K562 (cell line): ENCODE measurements at regions not wholly inside any gene's neighbourhood (a gene's known extent, or its start where the extent isn't known, plus 50 kb on each side); places are given as distances from the start of the nearest gene placed in this dataset.

Experiments used
- ATAC-seq: fragments of 200-7000 bp; cut with Tn5 transposase; 3 replicates; pipeline ENCODE4 v1.9.1; 2020; ENCODE audit warnings: moderate library complexity
- BruUV-seq: library from RNA; stranded (reverse); fragments of 400-500 nt; replicated peaks from 2 replicates; lab custom pipeline; 2021; lab: Mats Ljungman, UMichigan
- CTCF ChIA-PET: fragments of 300-600 bp; formaldehyde crosslinking; extraction: SDS; loops from one replicate; lab custom pipeline; 2021; ENCODE audit warnings: low intra/inter-chr PET ratio; lab: Yijun Ruan, JAX
- POLR2A ChIA-PET: fragments of 300-600, 350-650 bp; sonication (Branson Sonifier 250); formaldehyde crosslinking; extraction: SDS; loops from one replicate; lab custom pipeline; 2021; ENCODE audit warnings: antibody characterized with exemption, inconsistent platforms; lab: Yijun Ruan, JAX
- DNase-seq, 4 experiments: peaks; one replicate each; pipeline versions ENCODE4 v3.0.0 to v3.0.0-alpha.2; 2011 to 2018; ENCODE audit warnings: low spot score in 3 of 4, mixed read lengths in 3 of 4; ENCODE audit errors: extremely low read depth in 1 of 4
- FAIRE-seq: peaks from 2 replicates; lab custom pipeline; 2011; peaks lifted over from hg19 to GRCh38; lab: Jason Lieb, UNC
- H2AFZ ChIP-seq: 2 replicates; pipeline ENCODE4 v1.6.0; 2011; ENCODE audit warnings: low read depth, low read length, control low read depth, inconsistent platforms
- H3K27ac ChIP-seq: fragments of 200-600 bp; 3 replicates; pipeline ENCODE4 v1.8.0; 2011; ENCODE audit warnings: low read depth, mild to moderate bottlenecking, control low read depth, inconsistent platforms, low read length, moderate library complexity, mixed read lengths; ENCODE audit errors: extremely low read depth
- H3K27me3 ChIP-seq, 2 experiments: fragments of 300-600 bp in 1 of 2; 2 replicates in 1 of 2; 3 replicates in 1 of 2; pipeline versions ENCODE4 v1.6.0 to v1.8.0; 2011; ENCODE audit warnings: inconsistent platforms in 2 of 2, low read length in 2 of 2, mild to moderate bottlenecking in 1 of 2, mixed read lengths in 1 of 2, moderate library complexity in 1 of 2; ENCODE audit not compliant: control insufficient read depth in 2 of 2, insufficient read depth in 2 of 2
- H3K36me3 ChIP-seq: fragments of 300-600 bp; 3 replicates; pipeline ENCODE4 v1.8.0; 2011; ENCODE audit warnings: mild to moderate bottlenecking, low read length, inconsistent platforms; ENCODE audit not compliant: control insufficient read depth, insufficient read depth
- H3K4me1 ChIP-seq, 2 experiments: fragments of 200-600 bp in 1 of 2; replicated peaks in 1 of 2; 2 replicates in 1 of 2; 3 replicates in 1 of 2; pipeline versions ENCODE4 v1.5.1 to v1.8.0; 2011; ENCODE audit warnings: inconsistent platforms in 2 of 2, low read length in 2 of 2, mild to moderate bottlenecking in 1 of 2, mixed read lengths in 1 of 2, moderate library complexity in 1 of 2; ENCODE audit not compliant: control insufficient read depth in 2 of 2, insufficient read depth in 2 of 2
- H3K4me2 ChIP-seq: 2 replicates; pipeline ENCODE4 v1.6.1; 2011; ENCODE audit warnings: low read length, control low read depth, inconsistent platforms, mixed read lengths; ENCODE audit not compliant: insufficient read depth
- H3K4me3 ChIP-seq: fragments of 200-600 bp; sonication (generic), shearing (Covaris generic); 2 replicates; pipeline ENCODE4 v1.5.1; 2016; ENCODE audit warnings: control low read depth, inconsistent platforms
- H3K79me2 ChIP-seq: fragments of 200-600 bp; 3 replicates; pipeline ENCODE4 v1.8.0; 2011; ENCODE audit warnings: low read length, inconsistent platforms; ENCODE audit not compliant: control insufficient read depth, insufficient read depth
- H3K9ac ChIP-seq, 2 experiments: 2 replicates each; pipeline versions ENCODE4 v1.6.0 to v1.6.1; 2011; ENCODE audit warnings: low read depth in 2 of 2, low read length in 2 of 2, control low read depth in 1 of 2, inconsistent platforms in 1 of 2, mild to moderate bottlenecking in 1 of 2, mixed read lengths in 1 of 2; ENCODE audit not compliant: insufficient read depth in 1 of 2
- H3K9me1 ChIP-seq: one replicate; pipeline ENCODE4 v1.6.0; 2011; ENCODE audit warnings: inconsistent platforms, mild to moderate bottlenecking, low read length, moderate library complexity; ENCODE audit not compliant: control insufficient read depth, insufficient read depth
- H3K9me3 ChIP-seq: replicated peaks from 2 replicates; pipeline ENCODE4 v1.5.1; 2011; ENCODE audit warnings: low read depth, low read length, inconsistent platforms; ENCODE audit not compliant: control insufficient read depth, insufficient read depth
- H4K20me1 ChIP-seq: replicated peaks from 2 replicates; pipeline ENCODE4 v1.6.1; 2011; ENCODE audit warnings: low read length, inconsistent platforms, mixed read lengths; ENCODE audit not compliant: control insufficient read depth, insufficient read depth
- ATF1 ChIP-seq, 2 experiments: fragments of 450-650 bp in 1 of 2; IDR thresholded peaks; 2 replicates each; pipeline ENCODE4 v1.6.1; 2016; ENCODE audit warnings: missing compliant biosample characterization in 1 of 2, missing genetic modification characterization in 1 of 2
- ATF7 ChIP-seq: fragments of 450-650 bp; IDR thresholded peaks from 2 replicates; pipeline ENCODE4 v1.7.1; 2014; ENCODE audit warnings: mild to moderate bottlenecking, moderate library complexity
- CBX5 ChIP-seq: IDR thresholded peaks from 2 replicates; pipeline ENCODE4 v1.6.1; 2014; ENCODE audit warnings: low read depth, borderline replicate concordance
- FOXA3 ChIP-seq, 2 experiments: fragments of 450-650 bp in 1 of 2; sonication (generic) in 1 of 2; formaldehyde crosslinking; IDR thresholded peaks in 1 of 2; conservative IDR thresholded peaks in 1 of 2; 2 replicates each; pipeline versions ENCODE4 v1.4.0 to v1.8.0; 2020 to 2022; ENCODE audit warnings: mild to moderate bottlenecking in 2 of 2, missing genetic modification reagents in 1 of 2
- FOXK1 ChIP-seq: sonication (generic); formaldehyde crosslinking; IDR thresholded peaks from 2 replicates; pipeline ENCODE4 v1.8.0; 2022; ENCODE audit warnings: missing genetic modification reagents, mild to moderate bottlenecking, borderline replicate concordance
- FOXK2 ChIP-seq, 2 experiments: fragments of 450-650 bp; IDR thresholded peaks in 1 of 2; conservative IDR thresholded peaks in 1 of 2; 2 replicates each; pipeline ENCODE4 v1.6.1; 2016; ENCODE audit warnings: low read depth in 2 of 2, mild to moderate bottlenecking in 1 of 2
- HSF4 ChIP-seq: fragments of 250-450 bp; sonication (Bioruptor Pico); IDR thresholded peaks from 2 replicates; pipeline ENCODE4 v2.1.2; 2022; ENCODE audit warnings: mild to moderate bottlenecking, moderate library complexity, borderline replicate concordance
- KDM1A ChIP-seq, 2 experiments: fragments of 450-650 bp; IDR thresholded peaks; 2 replicates each; pipeline ENCODE4 v1.6.1; 2016; ENCODE audit warnings: mild to moderate bottlenecking in 2 of 2
- KLF16 ChIP-seq: IDR thresholded peaks from 2 replicates; pipeline ENCODE4 v1.6.1; 2016; ENCODE audit warnings: antibody characterized with exemption
- MTA2 ChIP-seq: fragments of 450-650 bp; IDR thresholded peaks from 2 replicates; pipeline ENCODE4 v1.6.1; 2016; ENCODE audit warnings: low read depth
- SNIP1 ChIP-seq: fragments of 450-650 bp; IDR thresholded peaks from 2 replicates; pipeline ENCODE4 v1.7.1; 2017; ENCODE audit warnings: low read depth, mild to moderate bottlenecking
- TAF1 ChIP-seq: IDR thresholded peaks from 2 replicates; pipeline ENCODE4 v1.6.1; 2011; ENCODE audit warnings: mild to moderate bottlenecking, low read length, moderate library complexity; ENCODE audit not compliant: insufficient read depth, control insufficient read depth, severe bottlenecking; ENCODE audit errors: extremely low read depth
- TEAD2 ChIP-seq: fragments of 450-650 bp; IDR thresholded peaks from 2 replicates; pipeline ENCODE4 v1.6.1; 2016; ENCODE audit warnings: missing genetic modification characterization, control low read depth, missing compliant biosample characterization
- THRAP3 ChIP-seq: fragments of 450-650 bp; IDR thresholded peaks from 2 replicates; pipeline ENCODE4 v1.6.1; 2016; ENCODE audit warnings: mild to moderate bottlenecking, inconsistent platforms, borderline replicate concordance
- ZNF316 ChIP-seq: fragments of 450-650 bp; IDR thresholded peaks from 2 replicates; pipeline ENCODE4 v1.6.1; 2016
- WGBS: fragments of 100-300 bp; shearing (Covaris generic); methylation state at CpG from one replicate; pipeline ENCODE4 v1.1.6; 2016; ENCODE audit warnings: low coverage, mixed read lengths; ENCODE audit not compliant: insufficient coverage; ENCODE audit errors: missing lambda C conversion rate; 5-methylcytosine and 5-hydroxymethylcytosine counted together
- in situ Hi-C: fragments of 300-500 bp; cut with MboI; formaldehyde crosslinking; loops from 4 replicates; pipeline ENCODE4 v1.15.0; 2018; ENCODE audit warnings: inconsistent platforms, mixed read lengths
- intact Hi-C: fragments of 100-400 bp; cut with micrococcal nuclease; formaldehyde crosslinking; loops from 2 replicates; pipeline ENCODE4 v1.14.2; 2022
- TF ChIP-seq, protein P1 (sequence below): fragments of 450-650 bp; IDR thresholded peaks from 2 replicates; pipeline ENCODE4 v1.6.1; 2016; ENCODE audit warnings: antibody characterized with exemption
- TF ChIP-seq, protein P2 (sequence below): fragments of 200-800 bp; sonication (Bioruptor generic); IDR thresholded peaks from 2 replicates; pipeline ENCODE4 v1.6.1; 2017; ENCODE audit warnings: missing genetic modification characterization, missing compliant biosample characterization
- TF ChIP-seq, protein P3 (sequence below): sonication (generic); formaldehyde crosslinking; IDR thresholded peaks from 2 replicates; pipeline ENCODE4 v1.8.1; 2023; ENCODE audit warnings: mild to moderate bottlenecking, missing genetic modification reagents, moderate library complexity

DNA sequence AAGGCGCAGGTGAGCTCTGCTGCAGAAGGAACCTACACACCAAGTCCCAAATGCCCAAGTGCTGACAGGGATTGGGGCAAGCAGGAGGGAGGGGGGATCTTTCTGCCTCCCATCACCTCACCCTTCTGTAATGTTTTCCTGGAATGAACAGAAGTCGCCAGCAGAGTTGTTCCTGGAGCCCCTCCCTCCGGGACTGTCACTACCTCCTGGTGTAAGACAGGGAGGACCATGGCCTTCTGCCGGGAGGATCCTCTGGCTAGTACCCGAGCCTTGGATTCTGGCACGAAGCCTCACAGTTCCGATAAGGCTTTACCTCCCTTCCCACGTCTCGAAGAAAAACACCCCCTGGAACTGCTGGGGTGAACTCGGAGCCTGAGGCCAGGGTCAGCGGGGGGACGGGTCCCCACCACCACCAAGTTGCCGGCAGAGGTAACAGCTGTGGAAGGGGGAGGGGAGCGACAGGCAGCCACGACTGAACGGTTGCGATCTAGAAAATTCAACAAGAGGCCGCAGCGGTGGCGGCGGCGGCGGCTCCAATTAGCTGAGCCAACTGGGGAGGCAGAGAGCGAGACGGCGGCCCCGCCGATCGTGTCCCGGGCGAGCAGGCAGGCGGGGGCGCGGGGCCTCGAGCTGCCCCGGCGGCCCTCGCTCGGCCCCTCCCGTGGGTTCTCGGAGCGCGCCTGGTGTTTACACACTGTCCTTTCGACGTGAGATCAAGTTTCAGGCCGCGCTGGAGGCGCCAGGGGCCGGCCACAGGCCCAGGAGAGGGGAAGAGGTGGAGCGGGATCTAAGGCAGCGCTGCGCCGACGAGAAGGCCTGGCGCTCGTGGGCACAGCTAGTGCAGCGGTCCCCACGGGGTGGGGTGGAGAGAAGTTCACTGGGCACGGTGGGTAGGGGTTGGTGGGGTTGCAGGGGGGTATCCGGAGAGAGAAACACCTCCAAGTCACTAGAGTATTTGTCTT is 53.7 kb upstream of the BCOR start:
- H2AFZ ChIP-seq, result peak overlapping the region; percentile 52
- no peaks in the 10 kb centered on the region for H3K9me3 ChIP-seq
- intact Hi-C loops, result no loop called here
- 8% methylated on average over 23 of the region's 60 CpGs for WGBS
- ATAC-seq (peak; percentile 55), DNase-seq (peak in 3 of 4 experiments; percentile 39 to 71 (median 58)), FAIRE-seq (peak; percentile 56)
- H3K27me3 ChIP-seq, result no peaks in the 10 kb centered on the region
- no peaks in the 10 kb centered on the region for H3K36me3 ChIP-seq
- H3K27ac ChIP-seq, result peak overlapping the region; percentile 97
- ChIA-PET POLR2A (interaction anchor here (1.0 to 3.5 kb wide), 8 partner anchors 9 to 58 kb away, joined by 3 to 13 read pairs (median 6); partner anchors contain the start of gene BCOR), CTCF (no interaction called here)
- BruUV-seq, result no TSS peak
- H3K4me2 ChIP-seq, result peak overlapping the region; percentile 76
- H3K79me2 ChIP-seq, result peaks cover 70% of the 10 kb centered on the region
- H3K9me1 ChIP-seq, result no peaks in the 10 kb centered on the region
- H3K4me1 ChIP-seq, result peaks cover 46 to 92% of the 10 kb centered on the region in 2 experiments
- peak overlapping the region; percentile 79 to 89 for H3K9ac ChIP-seq
- H4K20me1 ChIP-seq, result no peaks in the 10 kb centered on the region
- in situ Hi-C loops, result loop anchor here (10.0 kb wide), 1 partner anchor 47 kb away; no protein-coding TSS in a partner anchor
- H3K4me3 ChIP-seq, result peak overlapping the region; percentile 45
- TF ChIP-seq TEAD2 (tag) (no peak), FOXK1 (no peak), FOXA3 (CRISPR knock-in tag; conservative IDR thresholded peaks at IDR 0.05 in 1 of 2, IDR thresholded peaks at IDR 0.05 in 1 of 2) (peak; percentile 72 to 94; a peak in 3 of 4 replicates), ATF1 (CRISPR knock-in tag; IDR thresholded peaks at IDR 0.05) (no peak), ATF1 (tag; IDR thresholded peaks at IDR 0.05) (0 out of 2 replicates have a peak, but pooled peaks have one; percentile 31), ZNF316 (no peak), KLF16 (no peak), KDM1A (IDR thresholded peaks at IDR 0.05) (no peak), THRAP3 (no peak), SNIP1 (no peak), HSF4 (CRISPR knock-in tag) (no peak), ATF7 (peak; percentile 27; the same call in 1 of the 2 replicates), FOXK2 (conservative IDR thresholded peaks at IDR 0.05 in 1 of 2, IDR thresholded peaks at IDR 0.05 in 1 of 2; ENCODE audit: low read depth in 2 of 2) (0 out of 4 replicates have a peak, but pooled peaks of 1 of the 2 experiments have one; percentile 25), MTA2 (no peak), CBX5 (no peak), TAF1 (peak; percentile 45)
- TF ChIP-seq, protein P1, sequence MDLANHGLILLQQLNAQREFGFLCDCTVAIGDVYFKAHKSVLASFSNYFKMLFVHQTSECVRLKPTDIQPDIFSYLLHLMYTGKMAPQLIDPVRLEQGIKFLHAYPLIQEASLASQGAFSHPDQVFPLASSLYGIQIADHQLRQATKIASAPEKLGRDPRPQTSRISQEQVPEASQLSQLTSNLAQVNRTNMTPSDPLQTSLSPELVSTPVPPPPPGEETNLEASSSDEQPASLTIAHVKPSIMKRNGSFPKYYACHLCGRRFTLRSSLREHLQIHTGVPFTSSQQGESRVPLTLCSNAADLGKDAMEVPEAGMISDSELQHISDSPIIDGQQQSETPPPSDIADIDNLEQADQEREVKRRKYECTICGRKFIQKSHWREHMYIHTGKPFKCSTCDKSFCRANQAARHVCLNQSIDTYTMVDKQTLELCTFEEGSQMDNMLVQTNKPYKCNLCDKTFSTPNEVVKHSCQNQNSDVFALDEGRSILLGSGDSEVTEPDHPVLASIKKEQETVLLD, result no peak
- TF ChIP-seq, protein P2, sequence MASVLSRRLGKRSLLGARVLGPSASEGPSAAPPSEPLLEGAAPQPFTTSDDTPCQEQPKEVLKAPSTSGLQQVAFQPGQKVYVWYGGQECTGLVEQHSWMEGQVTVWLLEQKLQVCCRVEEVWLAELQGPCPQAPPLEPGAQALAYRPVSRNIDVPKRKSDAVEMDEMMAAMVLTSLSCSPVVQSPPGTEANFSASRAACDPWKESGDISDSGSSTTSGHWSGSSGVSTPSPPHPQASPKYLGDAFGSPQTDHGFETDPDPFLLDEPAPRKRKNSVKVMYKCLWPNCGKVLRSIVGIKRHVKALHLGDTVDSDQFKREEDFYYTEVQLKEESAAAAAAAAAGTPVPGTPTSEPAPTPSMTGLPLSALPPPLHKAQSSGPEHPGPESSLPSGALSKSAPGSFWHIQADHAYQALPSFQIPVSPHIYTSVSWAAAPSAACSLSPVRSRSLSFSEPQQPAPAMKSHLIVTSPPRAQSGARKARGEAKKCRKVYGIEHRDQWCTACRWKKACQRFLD (CRISPR knock-in tag), result no peak
- TF ChIP-seq, protein P3, sequence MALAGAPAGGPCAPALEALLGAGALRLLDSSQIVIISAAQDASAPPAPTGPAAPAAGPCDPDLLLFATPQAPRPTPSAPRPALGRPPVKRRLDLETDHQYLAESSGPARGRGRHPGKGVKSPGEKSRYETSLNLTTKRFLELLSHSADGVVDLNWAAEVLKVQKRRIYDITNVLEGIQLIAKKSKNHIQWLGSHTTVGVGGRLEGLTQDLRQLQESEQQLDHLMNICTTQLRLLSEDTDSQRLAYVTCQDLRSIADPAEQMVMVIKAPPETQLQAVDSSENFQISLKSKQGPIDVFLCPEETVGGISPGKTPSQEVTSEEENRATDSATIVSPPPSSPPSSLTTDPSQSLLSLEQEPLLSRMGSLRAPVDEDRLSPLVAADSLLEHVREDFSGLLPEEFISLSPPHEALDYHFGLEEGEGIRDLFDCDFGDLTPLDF, result no peak
